GM23338 (cell line): ENCODE measurements at regions not wholly inside any gene's neighbourhood (a gene's known extent, or its start where the extent isn't known, plus 50 kb on each side); places are given as distances from the start of the nearest gene placed in this dataset.
"Not testable (repeated sequence)": the region's sequence is repeated elsewhere in the genome, so short reads cannot be mapped to it uniquely, and the experiment has no call there.

Experiments used
- ATAC-seq: fragments of 200-7000 bp; cut with Tn5 transposase; 3 replicates; pipeline ENCODE4 v1.9.1; 2020
- DNase-seq: peaks from one replicate; pipeline ENCODE4 v3.0.0-alpha.2; 2015; ENCODE audit warnings: low spot score
- H2AFZ ChIP-seq: fragments of 200-600 bp; sonication (generic); 2 replicates; pipeline ENCODE4 v1.8.0; 2016; ENCODE audit warnings: antibody characterized with exemption, mild to moderate bottlenecking, moderate library complexity
- H3F3A ChIP-seq: fragments of 200-600 bp; sonication (generic); replicated peaks from 2 replicates; pipeline ENCODE4 v1.8.0; 2017; ENCODE audit warnings: antibody characterized with exemption, mixed run types, low read depth
- H3K27ac ChIP-seq: fragments of 200-600 bp; sonication (generic); 2 replicates; pipeline ENCODE4 v1.6.1; 2016; ENCODE audit warnings: low read depth
- H3K27me3 ChIP-seq: fragments of 200-600 bp; sonication (generic); 2 replicates; pipeline ENCODE4 v1.8.0; 2016; ENCODE audit warnings: mild to moderate bottlenecking, mixed run types, moderate library complexity; ENCODE audit not compliant: insufficient read depth
- H3K36me3 ChIP-seq: fragments of 200-600 bp; sonication (generic); 2 replicates; pipeline ENCODE4 v1.8.0; 2016; ENCODE audit warnings: mild to moderate bottlenecking; ENCODE audit not compliant: insufficient read depth
- H3K4me1 ChIP-seq: fragments of 200-600 bp; sonication (generic); 2 replicates; pipeline ENCODE4 v1.8.0; 2016; ENCODE audit warnings: mild to moderate bottlenecking, moderate library complexity; ENCODE audit not compliant: insufficient read depth
- H3K4me2 ChIP-seq: fragments of 200-600 bp; sonication (generic); 2 replicates; pipeline ENCODE4 v1.7.1; 2017; ENCODE audit warnings: mixed run types
- H3K4me3 ChIP-seq: fragments of 200-600 bp; sonication (generic); 2 replicates; pipeline ENCODE4 v1.6.1; 2016; ENCODE audit warnings: mixed run types
- H3K79me2 ChIP-seq: fragments of 200-600 bp; sonication (generic); replicated peaks from 2 replicates; pipeline ENCODE4 v1.8.0; 2017; ENCODE audit warnings: mild to moderate bottlenecking; ENCODE audit not compliant: insufficient read depth
- H3K9me2 ChIP-seq: fragments of 200-600 bp; sonication (generic); 2 replicates; pipeline ENCODE4 v1.8.0; 2017; ENCODE audit not compliant: insufficient read depth
- H4K20me1 ChIP-seq: fragments of 200-600 bp; sonication (generic); replicated peaks from 2 replicates; pipeline ENCODE4 v1.8.0; 2017; ENCODE audit warnings: mild to moderate bottlenecking; ENCODE audit not compliant: insufficient read depth
- H3K27ac Mint-ChIP-seq: 2 replicates; pipeline ENCODE4 v1.8.0; 2020; ENCODE audit warnings: inconsistent platforms, mild to moderate bottlenecking, moderate library complexity, mixed read lengths
- H3K27me3 Mint-ChIP-seq: 3 replicates; pipeline ENCODE4 v1.8.0; 2022; ENCODE audit warnings: low read depth, mild to moderate bottlenecking, moderate library complexity, mixed read lengths, inconsistent platforms; ENCODE audit not compliant: insufficient read depth, poor library complexity
- H3K36me3 Mint-ChIP-seq: 3 replicates; pipeline ENCODE4 v1.8.0; 2021; ENCODE audit warnings: low read depth, mild to moderate bottlenecking, inconsistent platforms, moderate library complexity, mixed read lengths
- H3K4me1 Mint-ChIP-seq: 3 replicates; pipeline ENCODE4 v1.8.0; 2020; ENCODE audit warnings: mild to moderate bottlenecking, inconsistent platforms, mixed read lengths
- H3K4me3 Mint-ChIP-seq: 3 replicates; pipeline ENCODE4 v1.8.0; 2021; ENCODE audit warnings: moderate library complexity, mild to moderate bottlenecking, inconsistent platforms, mixed read lengths
- H3K9me3 Mint-ChIP-seq: 3 replicates; pipeline ENCODE4 v1.8.0; 2020; ENCODE audit warnings: moderate library complexity, mild to moderate bottlenecking, inconsistent platforms, mixed read lengths
- EZH2 ChIP-seq: fragments of 200-600 bp; sonication (generic); IDR thresholded peaks from one replicate; pipeline ENCODE4 v1.8.0; 2017; ENCODE audit warnings: antibody characterized with exemption, mild to moderate bottlenecking, low read depth; ENCODE audit not compliant: unreplicated experiment
- EZH2phosphoT487 ChIP-seq: fragments of 200-600 bp; sonication (generic); IDR thresholded peaks from one replicate; pipeline ENCODE4 v1.8.1; 2018; ENCODE audit warnings: antibody characterized with exemption; ENCODE audit not compliant: unreplicated experiment
- POLR2AphosphoS5 ChIP-seq: IDR thresholded peaks from 2 replicates; pipeline ENCODE4 v1.6.1; 2016; ENCODE audit warnings: antibody characterized with exemption, low read depth
- STAT1 ChIP-seq: IDR thresholded peaks from one replicate; pipeline ENCODE4 v1.6.1; 2016; ENCODE audit warnings: antibody characterized with exemption; ENCODE audit not compliant: unreplicated experiment
- ZNF462 ChIP-seq: fragments of 250-450 bp; sonication (Bioruptor Pico); IDR thresholded peaks from 2 replicates; pipeline ENCODE4 v1.5.0; 2020; ENCODE audit warnings: mild to moderate bottlenecking, moderate library complexity

- H3K36me3 Mint-ChIP-seq, H3K27ac Mint-ChIP-seq, H3K4me1 Mint-ChIP-seq, ATAC-seq, DNase-seq, H3K4me1 ChIP-seq, H3K9me2 ChIP-seq, H3K27me3 Mint-ChIP-seq, H3F3A ChIP-seq, H2AFZ ChIP-seq, H4K20me1 ChIP-seq, H3K4me2 ChIP-seq, H3K27ac ChIP-seq, H3K4me3 Mint-ChIP-seq, H3K36me3 ChIP-seq, H3K27me3 ChIP-seq, H3K79me2 ChIP-seq, H3K4me3 ChIP-seq: not testable (repeated sequence)
- peaks cover 40% of the 10 kb centered on the region for H3K9me3 Mint-ChIP-seq
Measured at GRCh38 chr12:39699079-39699478, 79.5 kb upstream of the ABCD2 start.

DNA sequence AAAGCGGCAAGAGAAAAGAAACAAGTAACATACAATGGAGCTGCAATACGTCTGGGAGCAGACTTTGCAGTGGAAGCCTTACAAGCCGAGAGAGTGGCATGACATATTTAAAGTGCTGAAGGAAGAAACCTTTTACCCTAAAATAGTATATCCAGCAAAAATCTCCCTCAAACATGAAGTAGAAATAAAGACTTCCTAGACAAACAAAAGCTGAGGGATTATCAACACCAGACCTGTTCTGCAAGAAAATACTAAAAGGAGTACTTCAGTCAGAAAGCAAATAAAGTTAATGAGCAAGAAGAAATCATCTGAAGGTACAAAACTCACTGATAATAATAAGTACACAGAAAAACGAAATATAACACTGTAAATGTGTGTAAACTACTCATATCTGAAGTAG, 77.5 kb upstream of the ABCD2 start:
- no peak for TF ChIP-seq ZNF462 (CRISPR knock-in tag)
- no peak for TF ChIP-seq POLR2AphosphoS5
- TF ChIP-seq EZH2phosphoT487 = no peak
- no peak for TF ChIP-seq STAT1
- TF ChIP-seq EZH2 = no peak
- H3K36me3 Mint-ChIP-seq = peaks cover 9% of the 10 kb centered on the region
- no peak overlapping the region for H3K27ac Mint-ChIP-seq

More for the DNA sequence above, 77.5 kb upstream of the ABCD2 start:
- DNase-seq (no peak), ATAC-seq (no peak)
- H3K36me3 ChIP-seq = 0 out of 2 replicates have a peak, but pooled peaks cover 6% of the 10 kb centered on the region
- peaks cover 35% of the 10 kb centered on the region for H3K9me3 Mint-ChIP-seq
- no peak overlapping the region for H3K4me3 Mint-ChIP-seq
- H3K27me3 ChIP-seq = no peaks in the 10 kb centered on the region
- no peaks in the 10 kb centered on the region for H3K4me1 Mint-ChIP-seq
- H3K4me2 ChIP-seq = no peak overlapping the region
- H3K27ac ChIP-seq = no peak overlapping the region
- no peaks in the 10 kb centered on the region for H4K20me1 ChIP-seq
- no peaks in the 10 kb centered on the region for H3F3A ChIP-seq
- no peak overlapping the region for H3K4me3 ChIP-seq
- no peaks in the 10 kb centered on the region for H3K9me2 ChIP-seq
- H3K4me1 ChIP-seq = no peaks in the 10 kb centered on the region
- no peak overlapping the region for H2AFZ ChIP-seq
- no peaks in the 10 kb centered on the region for H3K79me2 ChIP-seq
- H3K27me3 Mint-ChIP-seq = peaks cover 2% of the 10 kb centered on the region
